ENCODE measurements at regions not wholly inside any gene's neighbourhood (a gene's known extent, or its start where the extent isn't known, plus 50 kb on each side); places are given as distances from the start of the nearest gene placed in this dataset.

DNA sequence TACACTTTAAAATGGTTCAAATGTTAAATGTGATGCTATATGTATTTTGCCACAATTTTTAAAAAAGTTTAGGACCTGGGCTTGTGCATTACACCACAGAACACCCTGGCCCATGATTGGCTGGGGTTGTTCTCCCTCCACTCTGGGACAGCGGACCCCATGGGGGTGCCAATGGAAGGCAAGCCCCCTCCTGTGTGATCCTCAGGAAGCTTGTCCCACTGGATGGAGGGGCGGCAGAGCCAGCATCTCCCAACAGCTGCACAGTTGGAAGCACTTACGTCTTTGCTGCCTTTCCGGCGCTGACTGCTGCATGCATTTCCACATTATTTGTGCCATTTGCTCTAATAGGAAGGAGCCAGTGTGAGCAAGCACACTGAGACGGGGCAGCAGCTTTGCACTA lies 196.5 kb downstream of the SHANK2 start:
- no peak for TF ChIP-seq EP300 (IDR thresholded peaks at IDR 0.05)
- TF ChIP-seq, protein P1, sequence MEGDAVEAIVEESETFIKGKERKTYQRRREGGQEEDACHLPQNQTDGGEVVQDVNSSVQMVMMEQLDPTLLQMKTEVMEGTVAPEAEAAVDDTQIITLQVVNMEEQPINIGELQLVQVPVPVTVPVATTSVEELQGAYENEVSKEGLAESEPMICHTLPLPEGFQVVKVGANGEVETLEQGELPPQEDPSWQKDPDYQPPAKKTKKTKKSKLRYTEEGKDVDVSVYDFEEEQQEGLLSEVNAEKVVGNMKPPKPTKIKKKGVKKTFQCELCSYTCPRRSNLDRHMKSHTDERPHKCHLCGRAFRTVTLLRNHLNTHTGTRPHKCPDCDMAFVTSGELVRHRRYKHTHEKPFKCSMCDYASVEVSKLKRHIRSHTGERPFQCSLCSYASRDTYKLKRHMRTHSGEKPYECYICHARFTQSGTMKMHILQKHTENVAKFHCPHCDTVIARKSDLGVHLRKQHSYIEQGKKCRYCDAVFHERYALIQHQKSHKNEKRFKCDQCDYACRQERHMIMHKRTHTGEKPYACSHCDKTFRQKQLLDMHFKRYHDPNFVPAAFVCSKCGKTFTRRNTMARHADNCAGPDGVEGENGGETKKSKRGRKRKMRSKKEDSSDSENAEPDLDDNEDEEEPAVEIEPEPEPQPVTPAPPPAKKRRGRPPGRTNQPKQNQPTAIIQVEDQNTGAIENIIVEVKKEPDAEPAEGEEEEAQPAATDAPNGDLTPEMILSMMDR (IDR thresholded peaks at IDR 0.05): no peak
- no peak for TF ChIP-seq POLR2A (IDR thresholded peaks at IDR 0.05; ENCODE audit: low read depth)
